ENCODE measurements at regions not wholly inside any gene's neighbourhood (a gene's known extent, or its start where the extent isn't known, plus 50 kb on each side); places are given as distances from the start of the nearest gene placed in this dataset.
"Not testable (repeated sequence)": the region's sequence is repeated elsewhere in the genome, so short reads cannot be mapped to it uniquely, and the experiment has no call there.

- DNase-seq (ENCODE audit: low spot score), result no peak
Observed at GRCh38 chr12:131389054-131390013, 321.6 kb upstream of the SFSWAP start.

- no peak for DNase-seq (ENCODE audit: low spot score)
Observed at GRCh38 chr12:131390412-131391334, 320.2 kb upstream of the SFSWAP start.

GRCh38 chr12:131391399-131391798 lies 319.5 kb upstream of the SFSWAP start:
- no peak for DNase-seq (ENCODE audit: low spot score)

- not testable (repeated sequence) for DNase-seq (ENCODE audit: low spot score)
Observed at GRCh38 chr12:131394752-131395151, 316.1 kb upstream of the SFSWAP start.

GRCh38 chr12:131395209-131395684 lies 315.6 kb upstream of the SFSWAP start:
- DNase-seq (ENCODE audit: low spot score), result not testable (repeated sequence)

- no peak for DNase-seq (ENCODE audit: low spot score)
Observed at GRCh38 chr12:131395971-131396573, 314.8 kb upstream of the SFSWAP start.

- no peak for DNase-seq (ENCODE audit: low spot score)
Observed at GRCh38 chr12:131397493-131398181, 313.3 kb upstream of the SFSWAP start.

- no peak for DNase-seq (ENCODE audit: low spot score)
Observed at GRCh38 chr12:131399000-131399399, 311.9 kb upstream of the SFSWAP start.

GRCh38 chr12:131400668-131401294 lies 310.1 kb upstream of the SFSWAP start:
- not testable (repeated sequence) for DNase-seq (ENCODE audit: low spot score)

GRCh38 chr12:131401907-131402633 lies 308.8 kb upstream of the SFSWAP start:
- DNase-seq (ENCODE audit: low spot score), result not testable (repeated sequence)

- DNase-seq (ENCODE audit: low spot score), result no peak
Observed at GRCh38 chr12:131402781-131403396, 308.0 kb upstream of the SFSWAP start.

- DNase-seq (ENCODE audit: low spot score), result no peak
Observed at GRCh38 chr12:131403676-131404075, 307.2 kb upstream of the SFSWAP start.

GRCh38 chr12:131404705-131405104 lies 306.2 kb upstream of the SFSWAP start:
- DNase-seq (ENCODE audit: low spot score), result no peak

GRCh38 chr12:131407221-131408035 lies 303.5 kb upstream of the SFSWAP start:
- DNase-seq (ENCODE audit: low spot score), result no peak

GRCh38 chr12:131408036-131408365 lies 302.9 kb upstream of the SFSWAP start:
- DNase-seq (ENCODE audit: low spot score), result no peak

GRCh38 chr12:131408484-131408883 lies 302.4 kb upstream of the SFSWAP start:
- no peak for DNase-seq (ENCODE audit: low spot score)

GRCh38 chr12:131409211-131409610 lies 301.7 kb upstream of the SFSWAP start:
- DNase-seq (ENCODE audit: low spot score), result no peak

GRCh38 chr12:131411827-131412226 lies 299.1 kb upstream of the SFSWAP start:
- DNase-seq (ENCODE audit: low spot score), result not testable (repeated sequence)

- DNase-seq (ENCODE audit: low spot score), result no peak
Observed at GRCh38 chr12:131413006-131413405, 297.9 kb upstream of the SFSWAP start.

All from CD4-positive, alpha-beta T cell treated with Interleukin-2 at 100 ng/mL for 4 hours (primary cell).